IMR-90 (cell line): ENCODE measurements at regions not wholly inside any gene's neighbourhood (a gene's known extent, or its start where the extent isn't known, plus 50 kb on each side); places are given as distances from the start of the nearest gene placed in this dataset.

ENCODE experiments used
- CEBPB ChIP-seq: IDR thresholded peaks from 2 replicates; pipeline ENCODE4 v1.6.1; 2012; ENCODE audit warnings: low read depth, low read length, improper control_type of control experiment
- CTCF ChIP-seq: conservative IDR thresholded peaks from 2 replicates; pipeline ENCODE4 v1.5.1; 2012; ENCODE audit warnings: mild to moderate bottlenecking, low read depth, low read length, improper control_type of control experiment
- ELK1 ChIP-seq: fragments of 150-350 bp; IDR thresholded peaks from 2 replicates; pipeline ENCODE4 v1.6.1; 2016; ENCODE audit warnings: low read depth, mild to moderate bottlenecking, low read length, moderate library complexity, borderline replicate concordance
- MAFK ChIP-seq: IDR thresholded peaks from 2 replicates; pipeline ENCODE4 v1.6.1; 2012; ENCODE audit warnings: low read depth, low read length, improper control_type of control experiment
- POLR2A ChIP-seq: IDR thresholded peaks from 2 replicates; pipeline ENCODE4 v1.6.1; 2012; ENCODE audit warnings: mild to moderate bottlenecking, low read depth, low read length
- RAD21 ChIP-seq: IDR thresholded peaks from 2 replicates; pipeline ENCODE4 v1.6.1; 2012; ENCODE audit warnings: low read length, improper control_type of control experiment
- RFX5 ChIP-seq: IDR thresholded peaks from 2 replicates; pipeline ENCODE4 v1.8.0; 2012; ENCODE audit warnings: low read depth, mild to moderate bottlenecking, low read length, moderate library complexity
- USF2 ChIP-seq: fragments of 150-350 bp; IDR thresholded peaks from 2 replicates; pipeline ENCODE4 v1.6.1; 2017; ENCODE audit warnings: mild to moderate bottlenecking, antibody characterized with exemption, low read length, low read depth

DNA sequence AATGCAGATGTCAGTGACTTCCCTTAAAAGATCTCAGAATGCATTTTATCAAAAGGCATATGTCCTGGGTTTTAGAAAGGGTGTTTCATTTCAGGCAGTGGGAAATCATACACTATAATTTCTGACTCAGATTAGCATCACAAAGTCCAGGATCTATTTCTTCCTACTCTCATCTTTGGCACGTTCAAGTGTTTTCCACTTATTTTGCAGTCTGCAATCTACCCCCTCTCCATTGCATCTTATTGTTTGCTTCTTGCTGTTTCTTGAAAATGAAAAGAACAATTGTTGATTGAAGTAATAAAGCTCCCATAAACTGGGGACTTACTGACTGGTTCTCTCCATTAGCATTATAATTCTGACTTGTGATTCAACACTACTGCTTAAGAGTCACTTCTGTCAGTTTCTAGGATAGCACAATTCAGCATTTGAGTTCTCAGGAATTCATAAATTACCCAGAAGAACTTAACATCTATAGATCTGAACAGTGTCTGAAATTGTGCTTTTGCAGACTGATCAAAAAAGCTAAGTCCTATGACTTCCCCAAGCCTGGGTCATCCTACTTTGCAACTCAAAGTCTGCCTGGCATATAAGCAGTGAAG, 332.9 kb downstream of the RASEF start:
- TF ChIP-seq CTCF (no peak), MAFK (no peak), CEBPB (no peak), RAD21 (no peak), POLR2A (no peak), ELK1 (no peak), USF2 (no peak), RFX5 (no peak)
